GM19467 (cell line): ENCODE measurements at regions not wholly inside any gene's neighbourhood (a gene's known extent, or its start where the extent isn't known, plus 50 kb on each side); places are given as distances from the start of the nearest gene placed in this dataset.
"Not testable (repeated sequence)": the region's sequence is repeated elsewhere in the genome, so short reads cannot be mapped to it uniquely, and the experiment has no call there.

Experiments used
- ATAC-seq: cut with Tn5 transposase; IDR thresholded peaks from one replicate; pipeline ENCODE4 v1.9.1; 2021; ENCODE audit warnings: mild to moderate bottlenecking, moderate library complexity; ENCODE audit not compliant: unreplicated experiment

- ATAC-seq: no peak
Observed at GRCh38 chr10:91002656-91003055, 81.8 kb upstream of the ANKRD1 start.

- not testable (repeated sequence) for ATAC-seq
Observed at GRCh38 chr10:91003379-91003778, 82.5 kb upstream of the ANKRD1 start.

GRCh38 chr10:91005276-91005675 is 84.4 kb upstream of the ANKRD1 start:
- ATAC-seq: not testable (repeated sequence)

GRCh38 chr10:91006001-91006751 is 85.3 kb upstream of the ANKRD1 start:
- peak; percentile 35 for ATAC-seq

- ATAC-seq: peak; percentile 93
Observed at GRCh38 chr10:91006752-91007346, 86.0 kb upstream of the ANKRD1 start.

GRCh38 chr10:91007655-91008054 is 86.8 kb upstream of the ANKRD1 start:
- ATAC-seq: no peak

GRCh38 chr10:91009121-91009520 is 88.2 kb upstream of the ANKRD1 start:
- no peak for ATAC-seq

DNA sequence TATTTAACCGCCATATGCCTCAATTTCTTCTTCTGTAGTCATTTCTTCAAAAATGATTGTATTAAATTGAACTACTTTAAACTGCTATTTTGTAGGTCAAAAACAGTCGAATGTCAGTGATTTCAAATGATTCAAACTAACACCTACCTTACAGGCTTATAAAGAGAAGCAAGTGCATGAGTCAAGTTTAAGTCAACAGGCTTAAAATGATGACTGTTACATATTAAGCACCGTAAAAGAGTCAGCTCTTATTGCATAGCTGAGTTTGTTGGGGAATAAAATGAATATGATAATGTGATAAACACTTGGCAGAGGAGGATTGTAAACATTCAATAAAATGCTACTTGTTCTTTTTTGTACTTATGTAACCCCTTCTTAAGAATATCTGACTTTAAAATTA is 90.1 kb upstream of the ANKRD1 start:
- no peak for ATAC-seq

DNA sequence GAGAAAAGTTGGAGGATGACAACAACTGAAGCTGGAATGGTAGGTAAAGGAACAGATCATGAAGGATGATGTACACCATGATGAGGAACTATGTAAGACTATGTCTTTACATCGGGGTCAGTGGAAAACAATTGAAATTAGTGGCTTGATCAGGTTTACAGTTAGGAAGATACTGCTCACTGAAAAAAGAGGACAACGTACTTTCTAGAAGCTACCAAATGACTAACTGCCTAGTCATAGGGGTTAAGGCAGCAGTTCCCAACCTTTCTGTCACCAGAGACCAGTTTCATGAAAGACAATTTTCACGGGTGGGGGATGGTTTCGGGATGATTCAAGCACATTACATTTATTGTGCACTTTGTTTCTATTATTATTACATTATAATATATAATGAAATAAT is 91.6 kb upstream of the ANKRD1 start:
- ATAC-seq: no peak

GRCh38 chr10:91013985-91014384 is 93.1 kb upstream of the ANKRD1 start:
- ATAC-seq: no peak

GRCh38 chr10:91017198-91017597 is 96.3 kb upstream of the ANKRD1 start:
- no peak for ATAC-seq

DNA sequence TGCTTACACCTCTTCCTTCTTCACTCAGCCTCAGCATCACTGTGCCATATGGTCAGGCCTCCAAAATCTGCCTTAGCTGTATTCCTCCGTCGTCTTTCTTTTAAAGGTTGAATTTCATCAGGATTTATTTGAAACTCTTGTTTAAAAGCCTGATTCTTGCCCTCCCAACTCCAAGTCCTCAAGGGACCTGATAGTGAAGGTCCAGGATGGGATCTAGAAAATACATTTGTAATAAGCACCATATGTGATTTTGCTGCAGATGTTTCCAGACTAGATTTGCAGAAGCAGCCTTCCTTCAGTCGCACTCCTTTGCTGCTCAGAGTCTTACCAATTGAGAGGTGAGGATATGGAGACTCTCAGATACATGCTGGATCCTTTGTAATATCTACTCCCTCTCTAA is 101.0 kb upstream of the ANKRD1 start:
- ATAC-seq: no peak

DNA sequence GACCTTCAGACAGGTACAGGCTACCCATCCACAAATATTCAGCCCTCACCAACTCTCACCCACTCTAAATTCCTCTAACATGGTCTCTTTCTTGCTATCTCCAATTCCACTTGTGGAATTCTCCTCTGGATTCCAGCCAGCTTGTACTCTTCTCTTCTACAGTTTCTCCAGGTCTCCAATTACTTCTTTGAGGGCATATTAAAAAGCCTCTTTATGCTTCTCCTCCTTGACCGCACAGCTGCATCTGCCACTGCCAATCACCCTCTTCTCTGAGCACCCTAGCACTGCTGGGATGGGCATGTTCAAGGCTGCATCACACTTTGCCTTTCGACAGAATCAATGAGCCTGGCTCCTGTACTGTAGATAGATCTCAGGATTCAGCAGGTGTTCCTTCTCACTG is 101.5 kb upstream of the ANKRD1 start:
- ATAC-seq: no peak

GRCh38 chr10:91022924-91023699 is 102.2 kb upstream of the ANKRD1 start:
- no peak for ATAC-seq

DNA sequence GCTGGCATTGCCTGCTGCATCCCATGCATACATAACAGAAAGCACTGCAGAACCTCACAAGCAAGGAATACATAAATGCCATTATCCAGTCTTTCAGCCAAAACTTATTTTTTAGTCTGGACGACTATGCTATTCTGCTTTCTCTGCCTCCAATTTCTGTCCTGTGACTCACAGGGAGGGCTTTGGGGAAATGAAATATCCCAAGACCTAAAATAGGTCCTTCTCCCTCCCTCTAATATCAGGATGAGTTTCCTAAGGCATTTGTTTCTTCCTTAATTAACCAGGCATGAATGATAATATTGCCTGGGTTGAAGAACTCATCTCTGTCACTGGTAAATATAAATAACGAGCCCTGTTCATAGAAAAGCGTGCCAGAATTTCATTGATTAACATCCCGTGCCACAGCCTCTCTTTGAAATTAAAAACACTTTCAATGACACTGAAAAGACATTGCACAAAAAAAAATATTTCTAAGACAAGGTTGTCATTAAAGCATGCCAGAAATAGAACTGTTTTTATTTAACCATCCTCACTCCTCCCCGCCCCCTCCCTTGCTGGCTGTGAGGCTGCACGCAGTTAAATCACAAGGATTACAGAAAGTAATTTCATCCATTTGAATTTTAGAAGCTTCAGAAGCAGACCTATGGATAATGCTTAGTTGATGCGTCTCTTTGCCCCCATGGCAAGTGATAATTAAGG is 103.0 kb upstream of the ANKRD1 start:
- no peak for ATAC-seq

DNA sequence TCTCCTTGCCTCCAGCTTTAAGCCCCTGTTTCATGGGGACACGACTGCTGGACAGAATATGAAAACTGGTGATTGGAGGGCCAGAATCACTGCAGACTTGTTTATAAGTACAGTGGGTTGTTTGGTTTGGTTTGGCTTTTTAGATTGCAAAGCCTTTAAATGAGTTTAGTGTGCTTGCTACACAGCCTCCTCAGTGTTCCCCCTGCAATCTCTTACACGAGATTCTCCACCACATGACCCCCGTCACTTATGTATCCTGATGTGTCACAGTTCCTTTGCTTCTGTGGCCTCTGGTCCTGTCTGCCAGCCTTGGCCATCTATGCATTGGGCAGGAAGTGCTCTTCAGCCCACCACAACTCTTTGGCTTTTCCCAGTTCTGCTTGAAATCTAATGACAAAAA is 103.7 kb upstream of the ANKRD1 start:
- no peak for ATAC-seq

- ATAC-seq: no peak
Observed at GRCh38 chr10:91032611-91033206, 111.8 kb upstream of the ANKRD1 start.

GRCh38 chr10:91033324-91033950 is 112.5 kb upstream of the ANKRD1 start:
- no peak for ATAC-seq

DNA sequence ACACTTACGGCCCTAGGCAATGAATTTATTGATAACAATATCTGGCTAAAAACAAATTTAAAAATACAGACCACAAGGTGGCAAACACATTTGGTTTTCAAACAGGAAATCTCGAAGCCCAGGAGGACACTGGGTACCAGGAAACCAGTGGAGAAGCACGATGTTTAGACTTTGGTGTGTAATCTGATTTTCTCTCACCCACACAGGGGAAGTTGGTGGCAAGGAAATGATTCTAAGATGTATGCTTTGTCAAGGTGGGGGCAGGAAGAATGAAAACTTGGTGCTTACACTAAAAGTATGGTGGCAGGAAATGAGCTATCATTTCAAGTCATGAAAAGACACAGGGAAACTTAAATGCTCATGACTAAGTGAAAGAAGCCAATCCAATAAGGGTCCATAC is 113.2 kb upstream of the ANKRD1 start:
- no peak for ATAC-seq

- ATAC-seq: no peak
Observed at GRCh38 chr10:91034494-91035159, 113.7 kb upstream of the ANKRD1 start.
